Upper lobe of left lung (tissue), 6 donors: ENCODE measurements at regions not wholly inside any gene's neighbourhood (a gene's known extent, or its start where the extent isn't known, plus 50 kb on each side); places are given as distances from the start of the nearest gene placed in this dataset.

Source experiments
- ATAC-seq, 2 donors: fragments of 200-7000 bp; cut with Tn5 transposase; one replicate each; pipeline ENCODE4 v1.9.1; 2022; ENCODE audit warnings: mild to moderate bottlenecking in 2 of 2, moderate library complexity in 2 of 2; ENCODE audit not compliant: low FRiP score in 2 of 2
- DNase-seq, 2 donors: peaks; one replicate each; pipeline ENCODE4 v3.0.0-alpha.2; 2019 to 2020
- H3K27ac ChIP-seq, 4 donors: fragments of 200-600 bp; sonication (generic); one replicate each; pipeline ENCODE4 v1.5.1; 2016 to 2019
- H3K27me3 ChIP-seq, 4 donors: fragments of 200-600 bp; sonication (generic); one replicate each; pipeline ENCODE4 v1.5.1; 2017 to 2019
- H3K36me3 ChIP-seq, 4 donors: fragments of 200-600 bp; sonication (generic); one replicate each; pipeline ENCODE4 v1.5.1; 2016 to 2019
- H3K4me1 ChIP-seq, 4 donors: fragments of 200-600 bp; sonication (generic); one replicate each; pipeline ENCODE4 v1.5.1; 2018 to 2019
- H3K4me3 ChIP-seq, 4 donors: fragments of 200-600 bp; sonication (generic); one replicate each; pipeline ENCODE4 v1.5.1; 2017 to 2019; ENCODE audit warnings: mild to moderate bottlenecking in 2 of 4, moderate library complexity in 1 of 4
- H3K9me3 ChIP-seq, 4 donors: fragments of 200-600 bp; sonication (generic); one replicate each; pipeline ENCODE4 v1.5.1; 2018 to 2019
- CTCF ChIP-seq, 6 experiments: fragments of 450-650 bp in 4 of 6; fragments of 200-600 bp in 2 of 6; sonication (generic) in 2 of 6; IDR thresholded peaks; one replicate each; pipeline ENCODE4 v1.5.1; 2016 to 2019; ENCODE audit warnings: antibody characterized with exemption in 6 of 6
- EP300 ChIP-seq, 4 donors: sonication (generic); formaldehyde crosslinking; IDR thresholded peaks; one replicate each; pipeline ENCODE4 v1.5.1; 2017; ENCODE audit warnings: antibody characterized with exemption in 4 of 4, control low read depth in 2 of 4
- POLR2A ChIP-seq, 4 donors: fragments of 450-650 bp; IDR thresholded peaks; one replicate each; pipeline ENCODE4 v1.5.1; 2016 to 2017; ENCODE audit warnings: antibody characterized with exemption in 4 of 4, mild to moderate bottlenecking in 2 of 4
- POLR2AphosphoS5 ChIP-seq, 2 donors: sonication (generic); formaldehyde crosslinking; IDR thresholded peaks; one replicate each; pipeline ENCODE4 v1.5.1; 2017; ENCODE audit warnings: antibody characterized with exemption in 2 of 2
- WGBS, 2 donors: methylation state at CpG; one replicate each; pipeline ENCODE4 v1.1.5; 2017 to 2018; 5-methylcytosine and 5-hydroxymethylcytosine counted together
- donor health status: DM: no; HTN: no; CAD: no; lungs with moderate emphysema.
- donor health status: DM: no; HTN: yes; CAD: no; lungs with severe emphysema.

- Histone ChIP-seq H3K4me1 (no peaks in the 10 kb centered on the region), H3K36me3 (no peaks in the 10 kb centered on the region)
- no peak for TF ChIP-seq CTCF (IDR thresholded peaks at IDR 0.05)
- no peak for TF ChIP-seq POLR2A (IDR thresholded peaks at IDR 0.05)
Measured at GRCh38 chr9:6098431-6098830, 83.0 kb upstream of the RANBP6 start.

GRCh38 chr9:6096821-6097220 lies 81.4 kb upstream of the RANBP6 start:
- no peaks in the 10 kb centered on the region for H3K36me3 ChIP-seq
- H3K9me3 ChIP-seq: no peaks in the 10 kb centered on the region
- no peaks in the 10 kb centered on the region for H3K4me1 ChIP-seq
- WGBS, 2 donors: 71 to 89% methylated on average over 3 of the region's 3 CpGs
- ATAC-seq: no peak
- no peak overlapping the region for H3K4me3 ChIP-seq
- no peak for DNase-seq
- H3K27me3 ChIP-seq: no peaks in the 10 kb centered on the region
- TF ChIP-seq EP300 (IDR thresholded peaks at IDR 0.05) (no peak), POLR2A (IDR thresholded peaks at IDR 0.05) (no peak), POLR2AphosphoS5 (IDR thresholded peaks at IDR 0.05) (no peak), CTCF (IDR thresholded peaks at IDR 0.05) (no peak)
- no peak overlapping the region for H3K27ac ChIP-seq

More at GRCh38 chr9:6098431-6098830, 83.0 kb upstream of the RANBP6 start:
- no peak for DNase-seq
- no peaks in the 10 kb centered on the region for H3K9me3 ChIP-seq
- H3K27ac ChIP-seq: no peak overlapping the region
- no peaks in the 10 kb centered on the region for H3K27me3 ChIP-seq
- ATAC-seq: no peak
- H3K4me3 ChIP-seq: no peak overlapping the region
- 94 to 95% methylated on average over 1 of the region's 1 CpG for WGBS, 2 donors

GRCh38 chr9:6090277-6091210 lies 75.1 kb upstream of the RANBP6 start:
- no peak for ATAC-seq
- 70 to 82% methylated on average over 1 of the region's 1 CpG for WGBS, 2 donors
- no peaks in the 10 kb centered on the region for H3K27me3 ChIP-seq
- DNase-seq: no peak
- no peaks in the 10 kb centered on the region for H3K36me3 ChIP-seq
- H3K4me3 ChIP-seq: no peak overlapping the region
- TF ChIP-seq CTCF (IDR thresholded peaks at IDR 0.05) (no peak), POLR2AphosphoS5 (IDR thresholded peaks at IDR 0.05) (no peak), POLR2A (IDR thresholded peaks at IDR 0.05) (no peak), EP300 (IDR thresholded peaks at IDR 0.05) (no peak)
- H3K4me1 ChIP-seq: no peaks in the 10 kb centered on the region
- H3K9me3 ChIP-seq: no peaks in the 10 kb centered on the region
- no peak overlapping the region for H3K27ac ChIP-seq

GRCh38 chr9:6089300-6089699 lies 73.9 kb upstream of the RANBP6 start:
- Histone ChIP-seq H3K27me3 (no peaks in the 10 kb centered on the region), H3K27ac (no peak overlapping the region), H3K36me3 (no peaks in the 10 kb centered on the region), H3K9me3 (no peaks in the 10 kb centered on the region), H3K4me1 (no peaks in the 10 kb centered on the region), H3K4me3 (no peak overlapping the region)
- TF ChIP-seq POLR2AphosphoS5 (IDR thresholded peaks at IDR 0.05) (no peak), CTCF (IDR thresholded peaks at IDR 0.05) (no peak), POLR2A (IDR thresholded peaks at IDR 0.05) (no peak), EP300 (IDR thresholded peaks at IDR 0.05) (no peak)
- no peak for ATAC-seq
- 72 to 76% methylated on average over 1 of the region's 1 CpG for WGBS, 2 donors
- no peak for DNase-seq
